K562 (cell line): ENCODE measurements at regions not wholly inside any gene's neighbourhood (a gene's known extent, or its start where the extent isn't known, plus 50 kb on each side); places are given as distances from the start of the nearest gene placed in this dataset.

Source experiments
- BCL6 ChIP-seq: fragments of 250-450 bp; sonication (Bioruptor Pico); IDR thresholded peaks from 2 replicates; pipeline ENCODE4 v1.4.0; 2020
- CBFA2T2 ChIP-seq: fragments of 450-650 bp; conservative IDR thresholded peaks from 2 replicates; pipeline ENCODE4 v1.6.1; 2017; ENCODE audit warnings: mild to moderate bottlenecking
- DDX20 ChIP-seq: fragments of 450-650 bp; IDR thresholded peaks from 2 replicates; pipeline ENCODE4 v1.6.1; 2016; ENCODE audit warnings: missing genetic modification characterization, low read depth, mild to moderate bottlenecking, missing compliant biosample characterization, moderate library complexity
- HDAC3 ChIP-seq: fragments of 450-650 bp; IDR thresholded peaks from 2 replicates; pipeline ENCODE4 v1.6.1; 2018; ENCODE audit warnings: borderline replicate concordance, mild to moderate bottlenecking, moderate library complexity; ENCODE audit not compliant: partially characterized antibody
- HNRNPH1 ChIP-seq: fragments of 200-400 bp; formaldehyde crosslinking; optimal IDR thresholded peaks from 2 replicates; pipeline ENCODE3; 2017; ENCODE audit warnings: low read depth, mild to moderate bottlenecking, low read length, moderate library complexity
- MXI1 ChIP-seq: IDR thresholded peaks from 2 replicates; pipeline ENCODE4 v1.6.1; 2011; ENCODE audit warnings: low read depth, mild to moderate bottlenecking, improper control_type of control experiment, low read length
- NRF1 ChIP-seq, 2 experiments: fragments of 450-650 bp; IDR thresholded peaks in 1 of 2; conservative IDR thresholded peaks in 1 of 2; 2 replicates each; pipeline ENCODE4 v1.6.1; 2014; ENCODE audit warnings: mild to moderate bottlenecking in 2 of 2
- PCBP1 ChIP-seq: fragments of 200-400 bp; formaldehyde crosslinking; IDR thresholded peaks from 2 replicates; pipeline ENCODE4 v1.6.1; 2018; ENCODE audit warnings: mild to moderate bottlenecking, low read depth, low read length; ENCODE audit not compliant: poor library complexity, severe bottlenecking
- PHB ChIP-seq: fragments of 250-450 bp; sonication (Bioruptor Pico); IDR thresholded peaks from 2 replicates; pipeline ENCODE4 v1.5.0; 2021
- PML ChIP-seq: IDR thresholded peaks from 2 replicates; pipeline ENCODE4 v1.6.1; 2012; ENCODE audit warnings: low read length, inconsistent platforms
- POLR2AphosphoS2 ChIP-seq: IDR thresholded peaks from 2 replicates; pipeline ENCODE4 v1.6.1; 2012; ENCODE audit warnings: low read length, improper control_type of control experiment
- STAT5B ChIP-seq: fragments of 250-450 bp; sonication (Bioruptor Pico); IDR thresholded peaks from 2 replicates; pipeline ENCODE4 v1.8.0; 2021; ENCODE audit warnings: mild to moderate bottlenecking, inconsistent platforms
- ZBTB8A ChIP-seq: fragments of 450-650 bp; IDR thresholded peaks from 2 replicates; pipeline ENCODE4 v1.6.1; 2018; ENCODE audit warnings: mild to moderate bottlenecking, moderate library complexity; ENCODE audit not compliant: partially characterized antibody
- TF ChIP-seq, protein P1 (sequence below): sonication (generic); formaldehyde crosslinking; IDR thresholded peaks from 2 replicates; pipeline ENCODE4 v1.8.1; 2023; ENCODE audit warnings: mild to moderate bottlenecking, missing genetic modification reagents
- TF ChIP-seq, protein P2 (sequence below), 2 experiments: fragments of 450-650 bp in 1 of 2; IDR thresholded peaks; 2 replicates each; pipeline ENCODE4 v1.6.1; 2011 to 2017; ENCODE audit warnings: low read depth in 2 of 2, antibody characterized with exemption in 1 of 2, borderline replicate concordance in 1 of 2, low read length in 1 of 2, mild to moderate bottlenecking in 1 of 2, mixed read lengths in 1 of 2; ENCODE audit not compliant: control insufficient read depth in 1 of 2
- TF ChIP-seq, protein P3 (sequence below): fragments of 250-450 bp; sonication (Bioruptor Pico); IDR thresholded peaks from 2 replicates; pipeline ENCODE4 v1.9.0; 2021; ENCODE audit warnings: mild to moderate bottlenecking, inconsistent platforms
- TF ChIP-seq, protein P4 (sequence below): fragments of 250-450 bp; sonication (Bioruptor Pico); IDR thresholded peaks from 2 replicates; pipeline ENCODE4 v1.8.0; 2021; ENCODE audit warnings: borderline replicate concordance, mild to moderate bottlenecking, moderate library complexity; ENCODE audit not compliant: poor library complexity, severe bottlenecking
- TF ChIP-seq, protein P5 (sequence below), 2 experiments: fragments of 450-650 bp in 1 of 2; sonication (generic) in 1 of 2; formaldehyde crosslinking in 1 of 2; IDR thresholded peaks in 1 of 2; conservative IDR thresholded peaks in 1 of 2; 2 replicates each; pipeline versions ENCODE4 v1.6.1 to v1.8.1; 2016 to 2023; ENCODE audit warnings: mild to moderate bottlenecking in 2 of 2, moderate library complexity in 2 of 2, inconsistent platforms in 1 of 2, missing genetic modification reagents in 1 of 2

DNA sequence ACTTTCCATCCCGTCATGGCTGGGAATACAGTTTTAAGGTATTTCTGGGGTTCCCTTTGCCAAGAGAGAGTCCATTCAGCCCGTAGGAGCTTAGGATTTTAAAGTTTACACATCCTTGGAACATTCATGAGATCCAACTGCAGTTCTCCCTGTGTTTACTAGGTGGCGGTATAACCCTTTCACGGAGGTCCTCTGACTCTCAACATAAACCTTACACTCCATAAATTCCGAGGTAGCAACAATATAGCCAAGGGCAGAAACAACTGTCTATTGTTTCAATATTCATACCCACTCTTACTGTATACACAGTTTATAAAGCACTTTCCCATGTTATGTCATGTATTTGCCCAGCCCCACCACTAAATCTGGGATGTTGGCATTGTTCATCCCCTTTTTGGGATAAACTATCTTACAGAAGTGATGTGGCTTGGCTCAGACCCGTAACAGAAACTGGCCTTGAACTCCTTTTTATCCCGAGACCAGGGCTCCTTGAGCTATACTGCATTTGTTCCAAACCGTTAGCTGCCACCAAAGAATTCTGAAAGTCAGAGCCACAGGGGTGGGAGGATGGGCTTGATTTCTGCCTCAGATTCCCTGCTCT is 69.2 kb upstream of the COL6A5 start (continued):
- TF ChIP-seq, protein P1, sequence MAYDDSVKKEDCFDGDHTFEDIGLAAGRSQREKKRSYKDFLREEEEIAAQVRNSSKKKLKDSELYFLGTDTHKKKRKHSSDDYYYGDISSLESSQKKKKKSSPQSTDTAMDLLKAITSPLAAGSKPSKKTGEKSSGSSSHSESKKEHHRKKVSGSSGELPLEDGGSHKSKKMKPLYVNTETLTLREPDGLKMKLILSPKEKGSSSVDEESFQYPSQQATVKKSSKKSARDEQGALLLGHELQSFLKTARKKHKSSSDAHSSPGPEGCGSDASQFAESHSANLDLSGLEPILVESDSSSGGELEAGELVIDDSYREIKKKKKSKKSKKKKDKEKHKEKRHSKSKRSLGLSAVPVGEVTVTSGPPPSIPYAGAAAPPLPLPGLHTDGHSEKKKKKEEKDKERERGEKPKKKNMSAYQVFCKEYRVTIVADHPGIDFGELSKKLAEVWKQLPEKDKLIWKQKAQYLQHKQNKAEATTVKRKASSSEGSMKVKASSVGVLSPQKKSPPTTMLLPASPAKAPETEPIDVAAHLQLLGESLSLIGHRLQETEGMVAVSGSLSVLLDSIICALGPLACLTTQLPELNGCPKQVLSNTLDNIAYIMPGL (CRISPR knock-in tag) = no peak
- TF ChIP-seq, protein P2, sequence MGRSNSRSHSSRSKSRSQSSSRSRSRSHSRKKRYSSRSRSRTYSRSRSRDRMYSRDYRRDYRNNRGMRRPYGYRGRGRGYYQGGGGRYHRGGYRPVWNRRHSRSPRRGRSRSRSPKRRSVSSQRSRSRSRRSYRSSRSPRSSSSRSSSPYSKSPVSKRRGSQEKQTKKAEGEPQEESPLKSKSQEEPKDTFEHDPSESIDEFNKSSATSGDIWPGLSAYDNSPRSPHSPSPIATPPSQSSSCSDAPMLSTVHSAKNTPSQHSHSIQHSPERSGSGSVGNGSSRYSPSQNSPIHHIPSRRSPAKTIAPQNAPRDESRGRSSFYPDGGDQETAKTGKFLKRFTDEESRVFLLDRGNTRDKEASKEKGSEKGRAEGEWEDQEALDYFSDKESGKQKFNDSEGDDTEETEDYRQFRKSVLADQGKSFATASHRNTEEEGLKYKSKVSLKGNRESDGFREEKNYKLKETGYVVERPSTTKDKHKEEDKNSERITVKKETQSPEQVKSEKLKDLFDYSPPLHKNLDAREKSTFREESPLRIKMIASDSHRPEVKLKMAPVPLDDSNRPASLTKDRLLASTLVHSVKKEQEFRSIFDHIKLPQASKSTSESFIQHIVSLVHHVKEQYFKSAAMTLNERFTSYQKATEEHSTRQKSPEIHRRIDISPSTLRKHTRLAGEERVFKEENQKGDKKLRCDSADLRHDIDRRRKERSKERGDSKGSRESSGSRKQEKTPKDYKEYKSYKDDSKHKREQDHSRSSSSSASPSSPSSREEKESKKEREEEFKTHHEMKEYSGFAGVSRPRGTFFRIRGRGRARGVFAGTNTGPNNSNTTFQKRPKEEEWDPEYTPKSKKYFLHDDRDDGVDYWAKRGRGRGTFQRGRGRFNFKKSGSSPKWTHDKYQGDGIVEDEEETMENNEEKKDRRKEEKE (IDR thresholded peaks at IDR 0.05; ENCODE audit: borderline replicate concordance in 1 of 2, control insufficient read depth in 1 of 2, low read depth in 2 of 2, low read length in 1 of 2) = no peak
- no peak for TF ChIP-seq DDX20 (tag)
- TF ChIP-seq NRF1 (conservative IDR thresholded peaks at IDR 0.05 in 1 of 2, IDR thresholded peaks at IDR 0.05 in 1 of 2) = no peak
- TF ChIP-seq, protein P3, sequence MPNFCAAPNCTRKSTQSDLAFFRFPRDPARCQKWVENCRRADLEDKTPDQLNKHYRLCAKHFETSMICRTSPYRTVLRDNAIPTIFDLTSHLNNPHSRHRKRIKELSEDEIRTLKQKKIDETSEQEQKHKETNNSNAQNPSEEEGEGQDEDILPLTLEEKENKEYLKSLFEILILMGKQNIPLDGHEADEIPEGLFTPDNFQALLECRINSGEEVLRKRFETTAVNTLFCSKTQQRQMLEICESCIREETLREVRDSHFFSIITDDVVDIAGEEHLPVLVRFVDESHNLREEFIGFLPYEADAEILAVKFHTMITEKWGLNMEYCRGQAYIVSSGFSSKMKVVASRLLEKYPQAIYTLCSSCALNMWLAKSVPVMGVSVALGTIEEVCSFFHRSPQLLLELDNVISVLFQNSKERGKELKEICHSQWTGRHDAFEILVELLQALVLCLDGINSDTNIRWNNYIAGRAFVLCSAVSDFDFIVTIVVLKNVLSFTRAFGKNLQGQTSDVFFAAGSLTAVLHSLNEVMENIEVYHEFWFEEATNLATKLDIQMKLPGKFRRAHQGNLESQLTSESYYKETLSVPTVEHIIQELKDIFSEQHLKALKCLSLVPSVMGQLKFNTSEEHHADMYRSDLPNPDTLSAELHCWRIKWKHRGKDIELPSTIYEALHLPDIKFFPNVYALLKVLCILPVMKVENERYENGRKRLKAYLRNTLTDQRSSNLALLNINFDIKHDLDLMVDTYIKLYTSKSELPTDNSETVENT (CRISPR knock-in tag) = no peak
- TF ChIP-seq STAT5B (CRISPR knock-in tag) = no peak
- TF ChIP-seq MXI1 = no peak
- no peak for TF ChIP-seq PCBP1
- TF ChIP-seq CBFA2T2 = no peak
- TF ChIP-seq, protein P4, sequence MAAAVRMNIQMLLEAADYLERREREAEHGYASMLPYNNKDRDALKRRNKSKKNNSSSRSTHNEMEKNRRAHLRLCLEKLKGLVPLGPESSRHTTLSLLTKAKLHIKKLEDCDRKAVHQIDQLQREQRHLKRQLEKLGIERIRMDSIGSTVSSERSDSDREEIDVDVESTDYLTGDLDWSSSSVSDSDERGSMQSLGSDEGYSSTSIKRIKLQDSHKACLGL (CRISPR knock-in tag) = no peak
- TF ChIP-seq PML = no peak
- no peak for TF ChIP-seq BCL6 (CRISPR knock-in tag)
- TF ChIP-seq HNRNPH1 = no peak
- no peak for TF ChIP-seq PHB (CRISPR knock-in tag)
- no peak for TF ChIP-seq HDAC3
- TF ChIP-seq, protein P5, sequence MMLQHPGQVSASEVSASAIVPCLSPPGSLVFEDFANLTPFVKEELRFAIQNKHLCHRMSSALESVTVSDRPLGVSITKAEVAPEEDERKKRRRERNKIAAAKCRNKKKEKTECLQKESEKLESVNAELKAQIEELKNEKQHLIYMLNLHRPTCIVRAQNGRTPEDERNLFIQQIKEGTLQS (IDR thresholded peaks at IDR 0.05) = no peak
- TF ChIP-seq, protein P5 (CRISPR knock-in tag; conservative IDR thresholded peaks at IDR 0.05) = no peak
- no peak for TF ChIP-seq POLR2AphosphoS2
- TF ChIP-seq ZBTB8A = no peak
